HCT116 (cell line): ENCODE measurements at regions not wholly inside any gene's neighbourhood (a gene's known extent, or its start where the extent isn't known, plus 50 kb on each side); places are given as distances from the start of the nearest gene placed in this dataset.

ENCODE experiments used
- ATAC-seq: fragments of 200-7000 bp; cut with Tn5 transposase; 2 replicates; pipeline ENCODE4 v1.9.1; 2020; ENCODE audit warnings: mild to moderate bottlenecking, moderate library complexity
- BruUV-seq: library from RNA; stranded (reverse); fragments of 400-500 nt; replicated peaks from 2 replicates; lab custom pipeline; 2021; lab: Mats Ljungman, UMichigan
- CTCF ChIA-PET: fragments of 300-600 bp; sonication (Branson Sonifier 250); formaldehyde crosslinking; loops from one replicate; lab custom pipeline; 2021; ENCODE audit warnings: antibody characterized with exemption; lab: Charles Lee
- POLR2A ChIA-PET: fragments of 300-600, 350-600 bp; sonication (Branson Sonifier 250); formaldehyde crosslinking; loops from one replicate; lab custom pipeline; 2021; ENCODE audit warnings: antibody characterized with exemption; lab: Charles Lee
- RAD21 ChIA-PET, 2 experiments: fragments of 300-600 bp; sonication (Branson Sonifier 250); formaldehyde crosslinking; loops; one replicate each; lab custom pipeline; 2023; ENCODE audit warnings: low total read pairs in 2 of 2; ENCODE audit not compliant: uncharacterized antibody in 2 of 2, unreplicated experiment in 2 of 2, low non-redundant PET in 1 of 2; lab: Charles Lee
- DNase-seq: peaks from one replicate; pipeline ENCODE4 v3.0.0-alpha.2; 2010; ENCODE audit warnings: low read depth, low spot score
- H2AFZ ChIP-seq: fragments of 200-600 bp; shearing (Covaris generic), sonication (generic); 2 replicates; pipeline ENCODE4 v1.6.1; 2017; ENCODE audit warnings: low read depth, mixed run types, mixed read lengths, antibody characterized with exemption, low read length; ENCODE audit not compliant: poor library complexity, severe bottlenecking
- H3K27ac ChIP-seq: 2 replicates; pipeline ENCODE4 v1.5.1; 2012; ENCODE audit warnings: low read depth, low read length
- H3K27me3 ChIP-seq: fragments of 200-600 bp; sonication (generic); 2 replicates; pipeline ENCODE4 v1.6.1; 2016; ENCODE audit warnings: mixed run types, low read length, mixed read lengths; ENCODE audit not compliant: insufficient read depth
- H3K36me3 ChIP-seq, 2 experiments: fragments of 200-500 bp in 1 of 2; fragments of 200-600 bp in 1 of 2; sonication (Bioruptor generic) in 1 of 2; sonication (generic) in 1 of 2; 2 replicates each; pipeline versions ENCODE4 v1.5.1 to v1.6.1; 2014 to 2016; ENCODE audit warnings: low read length in 2 of 2, inconsistent platforms in 1 of 2, mixed read lengths in 1 of 2, mixed run types in 1 of 2; ENCODE audit not compliant: insufficient read depth in 2 of 2, control insufficient read depth in 1 of 2
- H3K4me1 ChIP-seq, 2 experiments: fragments of 200-600 bp in 1 of 2; sonication (generic) in 1 of 2; 2 replicates each; pipeline versions ENCODE4 v1.5.1 to v1.6.1; 2012 to 2017; ENCODE audit warnings: low read length in 2 of 2, inconsistent platforms in 1 of 2, mild to moderate bottlenecking in 1 of 2, mixed read lengths in 1 of 2, mixed run types in 1 of 2, moderate library complexity in 1 of 2; ENCODE audit not compliant: insufficient read depth in 2 of 2, control insufficient read depth in 1 of 2
- H3K4me2 ChIP-seq: fragments of 200-600 bp; sonication (generic); 2 replicates; pipeline ENCODE4 v1.6.1; 2017; ENCODE audit warnings: mixed run types, low read length, mixed read lengths
- H3K4me3 ChIP-seq, 2 experiments: fragments of 200-600 bp in 1 of 2; sonication (generic) in 1 of 2; replicated peaks in 1 of 2; 2 replicates each; pipeline ENCODE4 v1.5.1; 2011 to 2016; ENCODE audit warnings: low read length in 2 of 2, control low read depth in 1 of 2, low read depth in 1 of 2, mild to moderate bottlenecking in 1 of 2, mixed read lengths in 1 of 2, mixed run types in 1 of 2
- H3K79me2 ChIP-seq: fragments of 200-600 bp; sonication (generic); 2 replicates; pipeline ENCODE4 v1.6.1; 2017; ENCODE audit warnings: mild to moderate bottlenecking, mixed run types, low read length, moderate library complexity, mixed read lengths; ENCODE audit not compliant: insufficient read depth
- H3K9ac ChIP-seq: fragments of 200-600 bp; sonication (generic); 2 replicates; pipeline ENCODE4 v1.6.1; 2016; ENCODE audit warnings: low read length, mixed read lengths
- H3K9me2 ChIP-seq: fragments of 200-600 bp; sonication (generic), shearing (Covaris generic); 2 replicates; pipeline ENCODE4 v1.6.1; 2017; ENCODE audit warnings: mixed run types, mild to moderate bottlenecking, moderate library complexity; ENCODE audit not compliant: insufficient read depth
- H3K9me3 ChIP-seq, 2 experiments: fragments of 200-500 bp in 1 of 2; fragments of 200-600 bp in 1 of 2; sonication (Bioruptor generic) in 1 of 2; sonication (generic) in 1 of 2; 2 replicates each; pipeline ENCODE4 v1.6.1; 2014 to 2017; ENCODE audit warnings: low read length in 2 of 2, mixed read lengths in 2 of 2, inconsistent platforms in 1 of 2, low read depth in 1 of 2, mild to moderate bottlenecking in 1 of 2, mixed run types in 1 of 2, moderate library complexity in 1 of 2; ENCODE audit not compliant: control insufficient read depth in 1 of 2, insufficient read depth in 1 of 2
- H4K20me1 ChIP-seq: fragments of 200-600 bp; sonication (generic), shearing (Covaris generic); 2 replicates; pipeline ENCODE4 v1.6.1; 2017; ENCODE audit warnings: mixed run types, mild to moderate bottlenecking, moderate library complexity; ENCODE audit not compliant: insufficient read depth
- CBX3 ChIP-seq: IDR thresholded peaks from 2 replicates; pipeline ENCODE4 v1.6.1; 2012; ENCODE audit warnings: low read depth
- CEBPB ChIP-seq: IDR thresholded peaks from 2 replicates; pipeline ENCODE4 v1.6.1; 2012; ENCODE audit warnings: low read depth
- EZH2 ChIP-seq: fragments of 200-600 bp; sonication (generic); IDR thresholded peaks from 2 replicates; pipeline ENCODE4 v1.6.1; 2017; ENCODE audit warnings: antibody characterized with exemption, mixed run types
- EZH2phosphoT487 ChIP-seq: fragments of 200-600 bp; IDR thresholded peaks from 2 replicates; pipeline ENCODE4 v1.6.1; 2018; ENCODE audit warnings: antibody characterized with exemption, borderline replicate concordance
- FOSL1 ChIP-seq: IDR thresholded peaks from 2 replicates; pipeline ENCODE4 v1.6.1; 2012; ENCODE audit warnings: low read depth
- JUND ChIP-seq: IDR thresholded peaks from 2 replicates; pipeline ENCODE4 v1.6.1; 2012
- POLR2AphosphoS5 ChIP-seq: IDR thresholded peaks from 2 replicates; pipeline ENCODE4 v1.6.1; 2011; ENCODE audit warnings: mild to moderate bottlenecking, low read depth, low read length, moderate library complexity
- SIN3A ChIP-seq: IDR thresholded peaks from 2 replicates; pipeline ENCODE4 v1.6.1; 2012; ENCODE audit warnings: low read depth
- SP1 ChIP-seq: IDR thresholded peaks from 2 replicates; pipeline ENCODE4 v1.6.1; 2012; ENCODE audit warnings: low read depth
- TCF7L2 ChIP-seq: IDR thresholded peaks from 2 replicates; pipeline ENCODE4 v1.7.0; 2011; ENCODE audit warnings: borderline replicate concordance, inconsistent platforms; ENCODE audit not compliant: insufficient read depth, insufficient read length; ENCODE audit errors: extremely low read depth
- YY1 ChIP-seq: IDR thresholded peaks from 2 replicates; pipeline ENCODE4 v1.6.1; 2011; ENCODE audit warnings: low read length, low read depth, moderate library complexity, mild to moderate bottlenecking; ENCODE audit not compliant: insufficient replicate concordance; ENCODE audit errors: extremely low read depth
- ZFX ChIP-seq: fragments of 450-650 bp; IDR thresholded peaks from 2 replicates; pipeline ENCODE4 v1.6.1; 2017
- ZNF274 ChIP-seq: fragments of 200-500 bp; sonication (Bioruptor generic); IDR thresholded peaks from 2 replicates; pipeline ENCODE4 v1.6.1; 2014; ENCODE audit warnings: mild to moderate bottlenecking, low read depth, low read length, inconsistent platforms
- intact Hi-C: fragments of 100-400 bp; cut with micrococcal nuclease; formaldehyde crosslinking; loops from 2 replicates; pipeline ENCODE4 v1.10.0; 2022
- TF ChIP-seq, protein P1 (sequence below): IDR thresholded peaks from 2 replicates; pipeline ENCODE4 v1.6.1; 2012
- TF ChIP-seq, protein P2 (sequence below), 3 experiments: fragments of 200-600 bp in 1 of 3; sonication (generic) in 1 of 3; IDR thresholded peaks in 2 of 3; conservative IDR thresholded peaks in 1 of 3; 2 replicates each; pipeline ENCODE4 v1.5.1; 2012 to 2017; ENCODE audit warnings: low read depth in 2 of 3, low read length in 2 of 3, antibody characterized with exemption in 1 of 3, borderline replicate concordance in 1 of 3, control low read depth in 1 of 3, mild to moderate bottlenecking in 1 of 3, mixed read lengths in 1 of 3, mixed run types in 1 of 3, moderate library complexity in 1 of 3; ENCODE audit not compliant: insufficient read depth in 1 of 3
- TF ChIP-seq, protein P3 (sequence below): IDR thresholded peaks from 2 replicates; pipeline ENCODE4 v1.6.1; 2011; ENCODE audit warnings: mild to moderate bottlenecking, low read length, moderate library complexity; ENCODE audit not compliant: insufficient replicate concordance; ENCODE audit errors: extremely low read depth

DNA sequence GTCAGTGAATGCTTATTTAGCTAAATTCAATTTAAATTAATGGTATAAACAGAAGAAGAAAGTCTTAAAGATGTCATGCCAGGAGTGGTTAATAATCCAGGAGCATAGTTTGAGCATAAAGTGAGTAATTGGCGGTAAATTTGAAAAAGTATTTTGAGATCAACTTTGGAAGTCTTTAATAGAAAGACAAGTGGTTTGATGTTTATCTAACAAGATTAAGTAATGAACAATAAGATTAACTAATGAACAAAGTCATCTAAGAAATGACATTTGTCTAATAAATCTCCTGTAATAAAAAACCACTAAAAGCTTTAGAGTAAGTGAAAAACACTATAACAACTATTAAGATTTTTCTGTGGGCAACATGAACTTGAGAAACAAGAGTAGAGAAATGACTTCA is 112.8 kb downstream of the CAPZA3 start:
- no TSS peak for BruUV-seq
- H3K4me1 ChIP-seq, result peaks cover 0 to 13% of the 10 kb centered on the region in 2 experiments; a peak in 2 of 4 replicates
- ATAC-seq (no peak), DNase-seq (no peak)
- H3K9me2 ChIP-seq, result no peaks in the 10 kb centered on the region
- no peaks in the 10 kb centered on the region; the same call in 1 of the 2 replicates for H4K20me1 ChIP-seq
- H3K4me3 ChIP-seq, result no peak overlapping the region
- RAD21 ChIA-PET, result no interaction called here
- intact Hi-C loops, result no loop called here
- TF ChIP-seq CBX3, result no peak
- no peak for TF ChIP-seq ZNF274
- TF ChIP-seq EZH2, result no peak
- TF ChIP-seq, protein P1, sequence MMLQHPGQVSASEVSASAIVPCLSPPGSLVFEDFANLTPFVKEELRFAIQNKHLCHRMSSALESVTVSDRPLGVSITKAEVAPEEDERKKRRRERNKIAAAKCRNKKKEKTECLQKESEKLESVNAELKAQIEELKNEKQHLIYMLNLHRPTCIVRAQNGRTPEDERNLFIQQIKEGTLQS, result no peak
- TF ChIP-seq TCF7L2, result no peak
- no peak for TF ChIP-seq JUND
- no peak for TF ChIP-seq SP1
- no peak for TF ChIP-seq YY1
- TF ChIP-seq, all 23 proteins: peak for 0
- H3K9me3 ChIP-seq, result no peaks in the 10 kb centered on the region
- no peak overlapping the region for H3K9ac ChIP-seq
- H3K79me2 ChIP-seq, result no peaks in the 10 kb centered on the region
- H2AFZ ChIP-seq, result no peak overlapping the region
- ChIA-PET CTCF (no interaction called here), POLR2A (no interaction called here)
- H3K27me3 ChIP-seq, result no peaks in the 10 kb centered on the region
- no peak overlapping the region for H3K4me2 ChIP-seq
- no peaks in the 10 kb centered on the region for H3K36me3 ChIP-seq
- no peak overlapping the region for H3K27ac ChIP-seq

DNA sequence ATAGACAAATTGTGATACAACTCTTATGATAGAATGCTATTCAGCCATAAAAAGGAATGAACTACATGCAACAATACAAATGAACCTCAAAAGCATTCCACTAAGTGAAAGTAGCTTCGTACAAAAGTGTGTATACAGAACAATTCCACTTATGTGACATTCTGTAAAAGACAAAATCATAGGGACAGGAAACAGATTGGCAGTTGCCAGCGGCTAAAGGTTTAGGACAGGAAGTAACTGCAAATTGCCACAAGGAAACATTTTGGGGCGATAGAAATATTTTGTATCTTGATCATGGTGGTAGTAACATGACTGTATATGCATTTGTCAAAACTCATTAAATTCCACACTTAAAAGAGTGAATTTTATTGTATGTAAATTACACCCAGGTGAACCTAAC is 113.4 kb downstream of the CAPZA3 start:
- intact Hi-C loops, result no loop called here
- Histone ChIP-seq H3K36me3 (no peaks in the 10 kb centered on the region), H3K4me3 (no peak overlapping the region), H3K4me1 (peaks cover 0 to 13% of the 10 kb centered on the region in 2 experiments; a peak in 2 of 4 replicates), H4K20me1 (no peaks in the 10 kb centered on the region; the same call in 1 of the 2 replicates), H3K9me2 (no peaks in the 10 kb centered on the region), H3K79me2 (no peaks in the 10 kb centered on the region), H3K4me2 (no peak overlapping the region), H3K9me3 (no peaks in the 10 kb centered on the region), H3K9ac (no peak overlapping the region), H3K27ac (no peak overlapping the region), H3K27me3 (no peaks in the 10 kb centered on the region), H2AFZ (no peak overlapping the region)
- ChIA-PET CTCF (no interaction called here), RAD21 (no interaction called here), POLR2A (no interaction called here)
- no TSS peak for BruUV-seq
- TF ChIP-seq, protein P2, sequence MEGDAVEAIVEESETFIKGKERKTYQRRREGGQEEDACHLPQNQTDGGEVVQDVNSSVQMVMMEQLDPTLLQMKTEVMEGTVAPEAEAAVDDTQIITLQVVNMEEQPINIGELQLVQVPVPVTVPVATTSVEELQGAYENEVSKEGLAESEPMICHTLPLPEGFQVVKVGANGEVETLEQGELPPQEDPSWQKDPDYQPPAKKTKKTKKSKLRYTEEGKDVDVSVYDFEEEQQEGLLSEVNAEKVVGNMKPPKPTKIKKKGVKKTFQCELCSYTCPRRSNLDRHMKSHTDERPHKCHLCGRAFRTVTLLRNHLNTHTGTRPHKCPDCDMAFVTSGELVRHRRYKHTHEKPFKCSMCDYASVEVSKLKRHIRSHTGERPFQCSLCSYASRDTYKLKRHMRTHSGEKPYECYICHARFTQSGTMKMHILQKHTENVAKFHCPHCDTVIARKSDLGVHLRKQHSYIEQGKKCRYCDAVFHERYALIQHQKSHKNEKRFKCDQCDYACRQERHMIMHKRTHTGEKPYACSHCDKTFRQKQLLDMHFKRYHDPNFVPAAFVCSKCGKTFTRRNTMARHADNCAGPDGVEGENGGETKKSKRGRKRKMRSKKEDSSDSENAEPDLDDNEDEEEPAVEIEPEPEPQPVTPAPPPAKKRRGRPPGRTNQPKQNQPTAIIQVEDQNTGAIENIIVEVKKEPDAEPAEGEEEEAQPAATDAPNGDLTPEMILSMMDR (IDR thresholded peaks at IDR 0.05 in 2 of 3, conservative IDR thresholded peaks at IDR 0.05 in 1 of 3; ENCODE audit: borderline replicate concordance in 1 of 3, insufficient read depth in 1 of 3, low read depth in 2 of 3, low read length in 2 of 3), result no peak
- TF ChIP-seq SIN3A (no peak), EZH2phosphoT487 (no peak), ZNF274 (no peak), EZH2 (no peak), ZFX (no peak), CBX3 (no peak), POLR2AphosphoS5 (no peak), CEBPB (no peak), FOSL1 (no peak), YY1 (no peak), SP1 (no peak)
- TF ChIP-seq, protein P1, result no peak
- TF ChIP-seq, protein P3, sequence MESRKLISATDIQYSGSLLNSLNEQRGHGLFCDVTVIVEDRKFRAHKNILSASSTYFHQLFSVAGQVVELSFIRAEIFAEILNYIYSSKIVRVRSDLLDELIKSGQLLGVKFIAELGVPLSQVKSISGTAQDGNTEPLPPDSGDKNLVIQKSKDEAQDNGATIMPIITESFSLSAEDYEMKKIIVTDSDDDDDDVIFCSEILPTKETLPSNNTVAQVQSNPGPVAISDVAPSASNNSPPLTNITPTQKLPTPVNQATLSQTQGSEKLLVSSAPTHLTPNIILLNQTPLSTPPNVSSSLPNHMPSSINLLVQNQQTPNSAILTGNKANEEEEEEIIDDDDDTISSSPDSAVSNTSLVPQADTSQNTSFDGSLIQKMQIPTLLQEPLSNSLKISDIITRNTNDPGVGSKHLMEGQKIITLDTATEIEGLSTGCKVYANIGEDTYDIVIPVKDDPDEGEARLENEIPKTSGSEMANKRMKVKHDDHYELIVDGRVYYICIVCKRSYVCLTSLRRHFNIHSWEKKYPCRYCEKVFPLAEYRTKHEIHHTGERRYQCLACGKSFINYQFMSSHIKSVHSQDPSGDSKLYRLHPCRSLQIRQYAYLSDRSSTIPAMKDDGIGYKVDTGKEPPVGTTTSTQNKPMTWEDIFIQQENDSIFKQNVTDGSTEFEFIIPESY, result no peak
- no peak for ATAC-seq
- DNase-seq, result no peak
